ENCODE measurements at regions not wholly inside any gene's neighbourhood (a gene's known extent, or its start where the extent isn't known, plus 50 kb on each side); places are given as distances from the start of the nearest gene placed in this dataset.

DNA sequence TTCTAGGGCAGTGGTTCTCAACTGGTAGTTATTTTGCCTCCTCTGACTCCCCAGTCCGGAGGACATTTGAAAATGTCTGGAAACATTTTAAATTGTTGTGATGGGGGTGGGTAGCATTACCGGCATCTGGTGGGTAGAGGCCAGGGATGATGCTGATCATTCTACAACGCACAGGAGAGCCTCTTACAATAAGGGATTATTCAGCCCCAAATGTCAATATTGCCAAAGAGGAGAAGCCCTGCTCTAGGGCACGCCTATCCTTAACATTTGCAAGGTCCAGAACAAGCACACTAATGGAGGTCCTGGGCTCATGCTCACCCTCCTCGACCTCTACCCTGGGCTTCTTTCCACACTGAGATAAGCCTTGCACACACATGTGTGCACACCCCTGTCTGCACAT, 106.4 kb downstream of the MINAR1 start (continued):
- TF ChIP-seq, protein P1, sequence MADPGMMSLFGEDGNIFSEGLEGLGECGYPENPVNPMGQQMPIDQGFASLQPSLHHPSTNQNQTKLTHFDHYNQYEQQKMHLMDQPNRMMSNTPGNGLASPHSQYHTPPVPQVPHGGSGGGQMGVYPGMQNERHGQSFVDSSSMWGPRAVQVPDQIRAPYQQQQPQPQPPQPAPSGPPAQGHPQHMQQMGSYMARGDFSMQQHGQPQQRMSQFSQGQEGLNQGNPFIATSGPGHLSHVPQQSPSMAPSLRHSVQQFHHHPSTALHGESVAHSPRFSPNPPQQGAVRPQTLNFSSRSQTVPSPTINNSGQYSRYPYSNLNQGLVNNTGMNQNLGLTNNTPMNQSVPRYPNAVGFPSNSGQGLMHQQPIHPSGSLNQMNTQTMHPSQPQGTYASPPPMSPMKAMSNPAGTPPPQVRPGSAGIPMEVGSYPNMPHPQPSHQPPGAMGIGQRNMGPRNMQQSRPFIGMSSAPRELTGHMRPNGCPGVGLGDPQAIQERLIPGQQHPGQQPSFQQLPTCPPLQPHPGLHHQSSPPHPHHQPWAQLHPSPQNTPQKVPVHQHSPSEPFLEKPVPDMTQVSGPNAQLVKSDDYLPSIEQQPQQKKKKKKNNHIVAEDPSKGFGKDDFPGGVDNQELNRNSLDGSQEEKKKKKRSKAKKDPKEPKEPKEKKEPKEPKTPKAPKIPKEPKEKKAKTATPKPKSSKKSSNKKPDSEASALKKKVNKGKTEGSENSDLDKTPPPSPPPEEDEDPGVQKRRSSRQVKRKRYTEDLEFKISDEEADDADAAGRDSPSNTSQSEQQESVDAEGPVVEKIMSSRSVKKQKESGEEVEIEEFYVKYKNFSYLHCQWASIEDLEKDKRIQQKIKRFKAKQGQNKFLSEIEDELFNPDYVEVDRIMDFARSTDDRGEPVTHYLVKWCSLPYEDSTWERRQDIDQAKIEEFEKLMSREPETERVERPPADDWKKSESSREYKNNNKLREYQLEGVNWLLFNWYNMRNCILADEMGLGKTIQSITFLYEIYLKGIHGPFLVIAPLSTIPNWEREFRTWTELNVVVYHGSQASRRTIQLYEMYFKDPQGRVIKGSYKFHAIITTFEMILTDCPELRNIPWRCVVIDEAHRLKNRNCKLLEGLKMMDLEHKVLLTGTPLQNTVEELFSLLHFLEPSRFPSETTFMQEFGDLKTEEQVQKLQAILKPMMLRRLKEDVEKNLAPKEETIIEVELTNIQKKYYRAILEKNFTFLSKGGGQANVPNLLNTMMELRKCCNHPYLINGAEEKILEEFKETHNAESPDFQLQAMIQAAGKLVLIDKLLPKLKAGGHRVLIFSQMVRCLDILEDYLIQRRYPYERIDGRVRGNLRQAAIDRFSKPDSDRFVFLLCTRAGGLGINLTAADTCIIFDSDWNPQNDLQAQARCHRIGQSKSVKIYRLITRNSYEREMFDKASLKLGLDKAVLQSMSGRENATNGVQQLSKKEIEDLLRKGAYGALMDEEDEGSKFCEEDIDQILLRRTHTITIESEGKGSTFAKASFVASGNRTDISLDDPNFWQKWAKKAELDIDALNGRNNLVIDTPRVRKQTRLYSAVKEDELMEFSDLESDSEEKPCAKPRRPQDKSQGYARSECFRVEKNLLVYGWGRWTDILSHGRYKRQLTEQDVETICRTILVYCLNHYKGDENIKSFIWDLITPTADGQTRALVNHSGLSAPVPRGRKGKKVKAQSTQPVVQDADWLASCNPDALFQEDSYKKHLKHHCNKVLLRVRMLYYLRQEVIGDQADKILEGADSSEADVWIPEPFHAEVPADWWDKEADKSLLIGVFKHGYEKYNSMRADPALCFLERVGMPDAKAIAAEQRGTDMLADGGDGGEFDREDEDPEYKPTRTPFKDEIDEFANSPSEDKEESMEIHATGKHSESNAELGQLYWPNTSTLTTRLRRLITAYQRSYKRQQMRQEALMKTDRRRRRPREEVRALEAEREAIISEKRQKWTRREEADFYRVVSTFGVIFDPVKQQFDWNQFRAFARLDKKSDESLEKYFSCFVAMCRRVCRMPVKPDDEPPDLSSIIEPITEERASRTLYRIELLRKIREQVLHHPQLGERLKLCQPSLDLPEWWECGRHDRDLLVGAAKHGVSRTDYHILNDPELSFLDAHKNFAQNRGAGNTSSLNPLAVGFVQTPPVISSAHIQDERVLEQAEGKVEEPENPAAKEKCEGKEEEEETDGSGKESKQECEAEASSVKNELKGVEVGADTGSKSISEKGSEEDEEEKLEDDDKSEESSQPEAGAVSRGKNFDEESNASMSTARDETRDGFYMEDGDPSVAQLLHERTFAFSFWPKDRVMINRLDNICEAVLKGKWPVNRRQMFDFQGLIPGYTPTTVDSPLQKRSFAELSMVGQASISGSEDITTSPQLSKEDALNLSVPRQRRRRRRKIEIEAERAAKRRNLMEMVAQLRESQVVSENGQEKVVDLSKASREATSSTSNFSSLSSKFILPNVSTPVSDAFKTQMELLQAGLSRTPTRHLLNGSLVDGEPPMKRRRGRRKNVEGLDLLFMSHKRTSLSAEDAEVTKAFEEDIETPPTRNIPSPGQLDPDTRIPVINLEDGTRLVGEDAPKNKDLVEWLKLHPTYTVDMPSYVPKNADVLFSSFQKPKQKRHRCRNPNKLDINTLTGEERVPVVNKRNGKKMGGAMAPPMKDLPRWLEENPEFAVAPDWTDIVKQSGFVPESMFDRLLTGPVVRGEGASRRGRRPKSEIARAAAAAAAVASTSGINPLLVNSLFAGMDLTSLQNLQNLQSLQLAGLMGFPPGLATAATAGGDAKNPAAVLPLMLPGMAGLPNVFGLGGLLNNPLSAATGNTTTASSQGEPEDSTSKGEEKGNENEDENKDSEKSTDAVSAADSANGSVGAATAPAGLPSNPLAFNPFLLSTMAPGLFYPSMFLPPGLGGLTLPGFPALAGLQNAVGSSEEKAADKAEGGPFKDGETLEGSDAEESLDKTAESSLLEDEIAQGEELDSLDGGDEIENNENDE (IDR thresholded peaks at IDR 0.05; ENCODE audit: insufficient replicate concordance, low read length) = no peak
- TF ChIP-seq CEBPB (IDR thresholded peaks at IDR 0.05; ENCODE audit: low read depth, low read length) = no peak
- TF ChIP-seq ZNF274 (IDR thresholded peaks at IDR 0.05; ENCODE audit: borderline replicate concordance, extremely low read depth, low read length) = no peak
- no peak for TF ChIP-seq KDM4A (IDR thresholded peaks at IDR 0.05; ENCODE audit: low read depth, low read length, severe bottlenecking)
- TF ChIP-seq EP300 (IDR thresholded peaks at IDR 0.05; ENCODE audit: borderline replicate concordance in 1 of 2, low read depth in 2 of 2, low read length in 2 of 2) = no peak
- no peak for TF ChIP-seq CREB1 (IDR thresholded peaks at IDR 0.05)
- no peak for TF ChIP-seq TEAD4 (IDR thresholded peaks at IDR 0.05; ENCODE audit: low read depth, low read length)
- no peak for TF ChIP-seq RBBP5 (IDR thresholded peaks at IDR 0.05; ENCODE audit: borderline replicate concordance, low read depth, low read length)
- TF ChIP-seq, protein P2, sequence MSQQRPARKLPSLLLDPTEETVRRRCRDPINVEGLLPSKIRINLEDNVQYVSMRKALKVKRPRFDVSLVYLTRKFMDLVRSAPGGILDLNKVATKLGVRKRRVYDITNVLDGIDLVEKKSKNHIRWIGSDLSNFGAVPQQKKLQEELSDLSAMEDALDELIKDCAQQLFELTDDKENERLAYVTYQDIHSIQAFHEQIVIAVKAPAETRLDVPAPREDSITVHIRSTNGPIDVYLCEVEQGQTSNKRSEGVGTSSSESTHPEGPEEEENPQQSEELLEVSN (IDR thresholded peaks at IDR 0.05) = no peak
- TF ChIP-seq CBX8 (IDR thresholded peaks at IDR 0.05; ENCODE audit: borderline replicate concordance, low read depth, low read length) = no peak
- no peak for TF ChIP-seq RXRA (IDR thresholded peaks at IDR 0.05; ENCODE audit: insufficient read depth, low read depth, low read length)
- no peak for TF ChIP-seq JUN (IDR thresholded peaks at IDR 0.05; ENCODE audit: low read depth, low read length)

All from H1 (cell line).